Endothelial cell of umbilical vein (primary cell): ENCODE measurements at regions not wholly inside any gene's neighbourhood (a gene's known extent, or its start where the extent isn't known, plus 50 kb on each side); places are given as distances from the start of the nearest gene placed in this dataset.

ENCODE experiments used
- BruUV-seq: library from RNA; stranded (reverse); fragments of 400-500 nt; replicated peaks from 2 replicates; lab custom pipeline; 2021; lab: Mats Ljungman, UMichigan
- CTCF ChIA-PET: fragments of 300-600, 350-600 bp; sonication (Branson Sonifier 250); formaldehyde crosslinking; loops from one replicate; lab custom pipeline; 2021; ENCODE audit warnings: antibody characterized with exemption, inconsistent platforms; lab: Charles Lee
- POLR2A ChIA-PET: fragments of 300-600, 350-600 bp; sonication (Branson Sonifier 250); formaldehyde crosslinking; loops from one replicate; lab custom pipeline; 2021; ENCODE audit warnings: antibody characterized with exemption, inconsistent platforms; lab: Charles Lee
- DNase-seq: peaks from one replicate; pipeline ENCODE4 v3.0.0-alpha.2; 2011; ENCODE audit warnings: low read depth, low spot score
- FAIRE-seq: peaks from 2 replicates; lab custom pipeline; 2011; peaks lifted over from hg19 to GRCh38; lab: Jason Lieb, UNC
- H2AFZ ChIP-seq: 2 replicates; pipeline ENCODE4 v1.6.0; 2012; ENCODE audit warnings: low read depth, low read length, control low read depth, inconsistent platforms
- H3K27ac ChIP-seq: 2 replicates; pipeline ENCODE4 v1.5.1; 2011; ENCODE audit warnings: low read depth, mild to moderate bottlenecking, control low read depth, low read length, moderate library complexity; ENCODE audit not compliant: insufficient read depth
- H3K27me3 ChIP-seq, 2 experiments: 2 replicates each; pipeline versions ENCODE4 v1.6.0 to v1.6.1; 2011; ENCODE audit warnings: low read length in 2 of 2, mixed read lengths in 1 of 2; ENCODE audit not compliant: control insufficient read depth in 2 of 2, insufficient read depth in 2 of 2
- H3K36me3 ChIP-seq, 2 experiments: 2 replicates in 1 of 2; 3 replicates in 1 of 2; pipeline ENCODE4 v1.5.1; 2011; ENCODE audit warnings: low read length in 2 of 2, mild to moderate bottlenecking in 1 of 2, moderate library complexity in 1 of 2; ENCODE audit not compliant: control insufficient read depth in 2 of 2, insufficient read depth in 2 of 2; ENCODE audit errors: extremely low read depth in 1 of 2
- H3K4me1 ChIP-seq: 3 replicates; pipeline ENCODE4 v1.5.1; 2011; ENCODE audit warnings: mild to moderate bottlenecking, low read length; ENCODE audit not compliant: control insufficient read depth, insufficient read depth; ENCODE audit errors: extremely low read depth
- H3K4me2 ChIP-seq: 2 replicates; pipeline ENCODE4 v1.6.1; 2011; ENCODE audit warnings: low read length, control low read depth, mixed read lengths; ENCODE audit not compliant: insufficient read depth
- H3K4me3 ChIP-seq, 3 experiments: fragments of 200-600 bp in 1 of 3; sonication (generic), shearing (Covaris generic) in 1 of 3; replicated peaks in 1 of 3; 2 replicates each; pipeline ENCODE4 v1.5.1; 2011 to 2016; ENCODE audit warnings: control low read depth in 3 of 3, low read length in 3 of 3, mild to moderate bottlenecking in 2 of 3, inconsistent platforms in 1 of 3, low read depth in 1 of 3, moderate library complexity in 1 of 3; ENCODE audit not compliant: insufficient read depth in 1 of 3
- H3K79me2 ChIP-seq: 2 replicates; pipeline ENCODE4 v1.6.0; 2012; ENCODE audit warnings: low read length, inconsistent platforms; ENCODE audit not compliant: control insufficient read depth, insufficient read depth
- H3K9ac ChIP-seq: replicated peaks from 2 replicates; pipeline ENCODE3; 2011; ENCODE audit warnings: low read length, control low read depth; ENCODE audit not compliant: insufficient read depth; ENCODE audit errors: extremely low read depth
- H3K9me1 ChIP-seq: replicated peaks from 3 replicates; pipeline ENCODE4 v1.6.0; 2011; ENCODE audit warnings: mild to moderate bottlenecking, low read length; ENCODE audit not compliant: control insufficient read depth, insufficient read depth; ENCODE audit errors: extremely low read depth
- H3K9me3 ChIP-seq: replicated peaks from 2 replicates; pipeline ENCODE4 v1.5.1; 2012; ENCODE audit warnings: low read length, inconsistent platforms; ENCODE audit not compliant: control insufficient read depth, insufficient read depth
- H4K20me1 ChIP-seq: replicated peaks from 2 replicates; pipeline ENCODE3; 2011; ENCODE audit warnings: mild to moderate bottlenecking, low read length; ENCODE audit not compliant: control insufficient read depth, insufficient read depth; ENCODE audit errors: extremely low read depth
- EZH2 ChIP-seq: IDR thresholded peaks from 2 replicates; pipeline ENCODE4 v1.6.1; 2012; ENCODE audit warnings: borderline replicate concordance, low read depth, mild to moderate bottlenecking, moderate library complexity, low read length, inconsistent platforms; ENCODE audit not compliant: severe bottlenecking
- FOS ChIP-seq: IDR thresholded peaks from 2 replicates; pipeline ENCODE4 v1.6.1; 2011; ENCODE audit warnings: mild to moderate bottlenecking, low read length, moderate library complexity, borderline replicate concordance; ENCODE audit not compliant: insufficient read depth
- GATA2 ChIP-seq: IDR thresholded peaks from 2 replicates; pipeline ENCODE4 v1.7.0; 2011; ENCODE audit warnings: low read depth, mild to moderate bottlenecking, moderate library complexity, mixed read lengths, low read length; ENCODE audit not compliant: insufficient read length, insufficient read depth
- JUN ChIP-seq: IDR thresholded peaks from 2 replicates; pipeline ENCODE4 v1.6.1; 2011; ENCODE audit warnings: borderline replicate concordance, low read depth; ENCODE audit not compliant: insufficient read length, insufficient read depth
- MYC ChIP-seq: IDR thresholded peaks from one replicate; pipeline ENCODE4 v1.6.1; 2011; ENCODE audit warnings: mild to moderate bottlenecking, low read depth, low read length
- POLR2A ChIP-seq: IDR thresholded peaks from 2 replicates; pipeline ENCODE4 v1.6.1; 2012; ENCODE audit warnings: low read depth, mild to moderate bottlenecking, control low read depth, low read length
- POLR2AphosphoS5 ChIP-seq: IDR thresholded peaks from 2 replicates; pipeline ENCODE4 v1.6.1; 2012; ENCODE audit warnings: low read depth, mild to moderate bottlenecking, control low read depth, low read length, moderate library complexity; ENCODE audit not compliant: insufficient read depth
- dilution Hi-C: fragments of 300-500 bp; cut with MboI; formaldehyde crosslinking; loops from one replicate; pipeline ENCODE4 v1.15.0; 2019; ENCODE audit warnings: low sequenced_read_pairs; ENCODE audit not compliant: extremely low pct_ligation_motif_present
- intact Hi-C: fragments of 100-400 bp; cut with micrococcal nuclease; formaldehyde crosslinking; loops from one replicate; pipeline ENCODE4 v1.10.0; 2022
- TF ChIP-seq, protein P1 (sequence below): IDR thresholded peaks from 2 replicates; pipeline ENCODE4 v1.6.1; 2011; ENCODE audit not compliant: insufficient read depth, insufficient read length
- TF ChIP-seq, protein P2 (sequence below), 2 donors: IDR thresholded peaks; 1 replicate in 1 of 2; 2 replicates in 1 of 2; pipeline ENCODE4 v1.5.1; 2011; ENCODE audit warnings: low read length in 2 of 2, mild to moderate bottlenecking in 2 of 2, moderate library complexity in 2 of 2, control low read depth in 1 of 2, inconsistent platforms in 1 of 2, low read depth in 1 of 2; ENCODE audit not compliant: insufficient read depth in 1 of 2; ENCODE audit errors: extremely low read depth in 1 of 2

DNA sequence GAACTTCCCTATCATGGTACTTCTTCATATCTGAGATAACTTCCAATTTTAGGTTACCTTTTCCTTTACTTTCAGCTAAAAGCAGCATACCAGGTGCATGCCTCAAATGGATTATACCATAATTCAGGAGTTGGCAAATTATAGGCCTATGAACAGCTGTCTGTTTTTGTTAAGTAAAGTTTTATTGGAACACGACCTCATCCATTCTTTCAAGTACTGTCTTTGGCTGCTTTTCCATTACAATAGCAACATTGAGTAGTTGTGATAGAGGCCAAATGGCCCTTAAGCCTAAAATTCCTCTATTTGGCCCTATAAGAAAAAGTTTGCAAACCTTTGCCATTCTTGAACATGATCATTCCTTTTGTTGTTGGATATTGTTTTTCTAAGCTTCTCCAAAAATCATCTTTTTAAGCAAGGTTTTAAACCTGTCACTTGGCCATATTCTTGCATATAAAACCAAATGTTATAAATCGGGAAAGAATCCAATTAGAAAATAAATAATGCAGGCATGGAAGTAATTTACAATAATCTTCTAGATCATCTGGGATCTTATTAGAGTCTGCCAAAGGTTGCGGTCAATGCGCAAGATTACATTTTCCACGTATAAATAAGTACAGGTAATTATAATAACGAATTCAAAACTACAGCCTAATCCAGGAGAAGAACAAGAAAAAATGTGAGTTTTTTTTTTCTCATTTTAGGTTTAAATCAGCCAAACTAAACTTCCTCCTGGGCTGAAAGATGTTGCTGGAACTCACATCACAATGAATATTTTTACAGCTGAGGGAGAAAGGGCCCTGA lies 226.5 kb upstream of the ANKRD55 start:
- no peaks in the 10 kb centered on the region for H3K9me1 ChIP-seq
- H2AFZ ChIP-seq, result no peak overlapping the region
- ChIA-PET CTCF (no interaction called here), POLR2A (no interaction called here)
- H3K9me3 ChIP-seq, result no peaks in the 10 kb centered on the region
- H3K27ac ChIP-seq, result no peak overlapping the region
- no peak overlapping the region for H3K4me2 ChIP-seq
- H3K9ac ChIP-seq, result no peak overlapping the region
- DNase-seq (no peak), FAIRE-seq (no peak)
- no peak overlapping the region for H3K4me3 ChIP-seq
- BruUV-seq, result no TSS peak
- intact Hi-C loops (no loop called here), dilution Hi-C loops (no loop called here)
- H3K4me1 ChIP-seq, result peaks cover 4% of the 10 kb centered on the region
- no peaks in the 10 kb centered on the region for H3K36me3 ChIP-seq
- no peaks in the 10 kb centered on the region for H3K79me2 ChIP-seq
- peaks cover 8 to 11% of the 10 kb centered on the region in 2 experiments for H3K27me3 ChIP-seq
- H4K20me1 ChIP-seq, result no peaks in the 10 kb centered on the region
- no peak for TF ChIP-seq FOS

DNA sequence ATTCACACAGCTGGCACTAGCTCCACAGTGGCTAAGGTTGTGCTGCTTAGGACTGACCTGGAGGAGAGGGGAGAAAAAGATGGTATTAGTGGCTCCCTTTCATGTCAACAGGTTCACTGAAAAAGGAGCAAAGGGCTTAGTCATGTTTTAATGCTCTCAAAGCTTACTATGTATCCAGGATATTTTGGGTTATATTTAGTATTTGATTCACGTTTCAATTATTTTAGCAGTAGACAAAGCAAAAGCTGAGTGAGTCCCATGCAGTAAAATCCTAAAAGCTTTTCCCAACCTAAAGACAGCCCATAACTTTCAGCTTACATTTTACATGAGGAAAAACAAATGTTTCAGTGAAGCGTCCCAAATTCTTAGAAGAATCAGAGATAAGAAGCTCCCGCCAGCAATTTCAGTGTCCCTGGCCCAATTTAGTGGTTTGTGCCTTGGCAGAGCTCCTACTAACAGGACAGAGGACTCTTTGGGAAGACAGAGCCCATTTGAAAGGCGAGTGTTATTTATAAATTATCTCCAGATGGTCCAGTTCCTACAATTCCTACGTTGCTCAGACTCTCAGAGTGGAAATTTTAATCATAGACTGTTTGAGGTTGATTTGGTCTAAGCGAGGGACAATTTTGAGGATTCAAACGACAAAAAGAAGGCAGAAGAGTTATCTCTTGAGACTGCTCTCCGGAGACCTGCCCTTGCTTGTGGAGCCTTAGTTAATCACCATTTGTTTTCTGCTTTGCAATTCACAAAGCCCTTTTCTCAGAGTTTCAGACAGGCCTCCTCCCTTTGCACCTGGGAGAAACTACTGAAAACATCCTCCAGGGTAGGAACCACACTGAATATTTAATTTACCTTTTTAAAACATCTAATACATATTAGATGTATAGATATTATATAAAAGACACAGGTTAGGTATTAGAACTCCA lies 225.0 kb upstream of the ANKRD55 start:
- FAIRE-seq (no peak), DNase-seq (no peak)
- Histone ChIP-seq H3K9me3 (no peaks in the 10 kb centered on the region), H3K4me1 (peaks cover 4% of the 10 kb centered on the region), H2AFZ (no peak overlapping the region), H3K9me1 (no peaks in the 10 kb centered on the region), H3K4me2 (no peak overlapping the region), H3K79me2 (no peaks in the 10 kb centered on the region), H3K27me3 (peaks cover 8 to 11% of the 10 kb centered on the region in 2 experiments), H4K20me1 (no peaks in the 10 kb centered on the region), H3K27ac (no peak overlapping the region), H3K9ac (no peak overlapping the region), H3K4me3 (no peak overlapping the region), H3K36me3 (no peaks in the 10 kb centered on the region)
- dilution Hi-C loops (no loop called here), intact Hi-C loops (no loop called here)
- no peak for TF ChIP-seq FOS
- TF ChIP-seq JUN, result no peak
- TF ChIP-seq, protein P1, sequence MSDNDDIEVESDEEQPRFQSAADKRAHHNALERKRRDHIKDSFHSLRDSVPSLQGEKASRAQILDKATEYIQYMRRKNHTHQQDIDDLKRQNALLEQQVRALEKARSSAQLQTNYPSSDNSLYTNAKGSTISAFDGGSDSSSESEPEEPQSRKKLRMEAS, result no peak
- TF ChIP-seq EZH2, result no peak
- TF ChIP-seq, protein P2, sequence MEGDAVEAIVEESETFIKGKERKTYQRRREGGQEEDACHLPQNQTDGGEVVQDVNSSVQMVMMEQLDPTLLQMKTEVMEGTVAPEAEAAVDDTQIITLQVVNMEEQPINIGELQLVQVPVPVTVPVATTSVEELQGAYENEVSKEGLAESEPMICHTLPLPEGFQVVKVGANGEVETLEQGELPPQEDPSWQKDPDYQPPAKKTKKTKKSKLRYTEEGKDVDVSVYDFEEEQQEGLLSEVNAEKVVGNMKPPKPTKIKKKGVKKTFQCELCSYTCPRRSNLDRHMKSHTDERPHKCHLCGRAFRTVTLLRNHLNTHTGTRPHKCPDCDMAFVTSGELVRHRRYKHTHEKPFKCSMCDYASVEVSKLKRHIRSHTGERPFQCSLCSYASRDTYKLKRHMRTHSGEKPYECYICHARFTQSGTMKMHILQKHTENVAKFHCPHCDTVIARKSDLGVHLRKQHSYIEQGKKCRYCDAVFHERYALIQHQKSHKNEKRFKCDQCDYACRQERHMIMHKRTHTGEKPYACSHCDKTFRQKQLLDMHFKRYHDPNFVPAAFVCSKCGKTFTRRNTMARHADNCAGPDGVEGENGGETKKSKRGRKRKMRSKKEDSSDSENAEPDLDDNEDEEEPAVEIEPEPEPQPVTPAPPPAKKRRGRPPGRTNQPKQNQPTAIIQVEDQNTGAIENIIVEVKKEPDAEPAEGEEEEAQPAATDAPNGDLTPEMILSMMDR (IDR thresholded peaks at IDR 0.05; ENCODE audit: extremely low read depth in 1 of 2, insufficient read depth in 1 of 2, low read depth in 1 of 2, low read length in 2 of 2), result no peak
- no peak for TF ChIP-seq POLR2A
- TF ChIP-seq GATA2, result no peak
- no peak for TF ChIP-seq POLR2AphosphoS5
- TF ChIP-seq MYC, result no peak
- ChIA-PET CTCF (interaction anchor here (0.5 to 1.8 kb wide), 3 partner anchors 22 to 380 kb away, joined by 3 to 4 read pairs (median 3); no protein-coding TSS in a partner anchor), POLR2A (no interaction called here)
- no TSS peak for BruUV-seq
